Ovary (tissue), 3 donors: ENCODE measurements at regions not wholly inside any gene's neighbourhood (a gene's known extent, or its start where the extent isn't known, plus 50 kb on each side); places are given as distances from the start of the nearest gene placed in this dataset.

Source experiments
- CTCF ChIP-seq, 3 donors: fragments of 450-650 bp in 2 of 3; fragments of 200-600 bp in 1 of 3; IDR thresholded peaks; one replicate each; pipeline versions ENCODE4 v1.5.1 to v1.8.0; 2016 to 2022; ENCODE audit warnings: antibody characterized with exemption in 3 of 3, mild to moderate bottlenecking in 1 of 3
- POLR2A ChIP-seq: fragments of 450-650 bp; IDR thresholded peaks from one replicate; pipeline ENCODE4 v1.6.1; 2017; ENCODE audit warnings: antibody characterized with exemption, mild to moderate bottlenecking, moderate library complexity
- donor health status: DM: no; HTN: no; CAD: no.

- TF ChIP-seq CTCF (IDR thresholded peaks at IDR 0.05) (no peak), POLR2A (no peak)
Observed at GRCh38 chr4:97013309-97013708, 1130.0 kb downstream of the STPG2 start.
